Stimulated activated CD4-positive, alpha-beta T cell treated with anti-CD3 and anti-CD28 coated beads, Interleukin-1b, Interleukin-23, amount 100 ng/mL, for 1 hour (primary cell): ENCODE measurements at regions not wholly inside any gene's neighbourhood (a gene's known extent, or its start where the extent isn't known, plus 50 kb on each side); places are given as distances from the start of the nearest gene placed in this dataset.
"Not testable (repeated sequence)": the region's sequence is repeated elsewhere in the genome, so short reads cannot be mapped to it uniquely, and the experiment has no call there.

Experiments used
- DNase-seq, 2 donors: peaks; one replicate each; pipeline ENCODE4 v3.0.0-alpha.2; 2020; ENCODE audit warnings: low read depth in 2 of 2

GRCh38 chr14:98009177-98009576, 1212.0 kb downstream of the VRK1 start:
- DNase-seq = not testable (repeated sequence)

GRCh38 chr14:98010784-98011183, 1213.6 kb downstream of the VRK1 start:
- DNase-seq = no peak

GRCh38 chr14:98014851-98015615, 1217.9 kb downstream of the VRK1 start:
- no peak for DNase-seq

GRCh38 chr14:98015921-98016320, 1218.7 kb downstream of the VRK1 start:
- no peak for DNase-seq

- peak in 1 of 2 donors; percentile 7 for DNase-seq
Measured at GRCh38 chr14:98018628-98019027, 1221.4 kb downstream of the VRK1 start.

GRCh38 chr14:98022541-98023520, 1225.6 kb downstream of the VRK1 start:
- no peak for DNase-seq

- DNase-seq = no peak
Measured at GRCh38 chr14:98028162-98028561, 1231.0 kb downstream of the VRK1 start.

GRCh38 chr14:98035396-98035795, 1236.6 kb downstream of the BCL11B start:
- DNase-seq = no peak

- no peak for DNase-seq
Measured at GRCh38 chr14:98037831-98038230, 1234.2 kb downstream of the BCL11B start.

- DNase-seq = no peak
Measured at GRCh38 chr14:98056946-98057345, 1215.1 kb downstream of the BCL11B start.

GRCh38 chr14:98059106-98059505, 1212.9 kb downstream of the BCL11B start:
- no peak for DNase-seq

- DNase-seq = no peak
Measured at GRCh38 chr14:98062083-98062482, 1209.9 kb downstream of the BCL11B start.

- no peak for DNase-seq
Measured at GRCh38 chr14:98069712-98070171, 1202.3 kb downstream of the BCL11B start.

GRCh38 chr14:98070536-98070935, 1201.5 kb downstream of the BCL11B start:
- no peak for DNase-seq

GRCh38 chr14:98074111-98074510, 1197.9 kb downstream of the BCL11B start:
- no peak for DNase-seq

- no peak for DNase-seq
Measured at GRCh38 chr14:98077176-98077575, 1194.8 kb downstream of the BCL11B start.

- DNase-seq = no peak
Measured at GRCh38 chr14:98082833-98083232, 1189.2 kb downstream of the BCL11B start.

GRCh38 chr14:98085751-98086150, 1186.2 kb downstream of the BCL11B start:
- DNase-seq = no peak

- DNase-seq = no peak
Measured at GRCh38 chr14:98093111-98093510, 1178.9 kb downstream of the BCL11B start.

GRCh38 chr14:98099527-98099926, 1172.5 kb downstream of the BCL11B start:
- no peak for DNase-seq

GRCh38 chr14:98101323-98101722, 1170.7 kb downstream of the BCL11B start:
- DNase-seq = no peak

GRCh38 chr14:98103705-98104104, 1168.3 kb downstream of the BCL11B start:
- DNase-seq = no peak

GRCh38 chr14:98109326-98109725, 1162.7 kb downstream of the BCL11B start:
- DNase-seq = no peak
